RWPE2 (cell line): ENCODE measurements at regions not wholly inside any gene's neighbourhood (a gene's known extent, or its start where the extent isn't known, plus 50 kb on each side); places are given as distances from the start of the nearest gene placed in this dataset.

ENCODE experiments used
- ATAC-seq: fragments of 200-7000 bp; cut with Tn5 transposase; 3 replicates; pipeline ENCODE4 v1.9.1; 2021; ENCODE audit warnings: low read depth
- DNase-seq: peaks from one replicate; pipeline ENCODE4 v3.0.0-alpha.2; 2020; ENCODE audit warnings: low spot score
- H3K27ac ChIP-seq: fragments of 450-650 bp; 2 replicates; pipeline ENCODE4 v1.5.1; 2017; ENCODE audit warnings: mild to moderate bottlenecking; ENCODE audit not compliant: poor library complexity, severe bottlenecking
- H3K27me3 ChIP-seq: fragments of 250-450 bp; sonication (Bioruptor Pico); 2 replicates; pipeline ENCODE4 v1.5.1; 2021; ENCODE audit warnings: mild to moderate bottlenecking, moderate library complexity; ENCODE audit not compliant: insufficient read depth, poor library complexity, severe bottlenecking
- H3K36me3 ChIP-seq: fragments of 250-450 bp; sonication (Bioruptor Pico); 2 replicates; pipeline ENCODE4 v1.5.1; 2020; ENCODE audit warnings: low read depth, mild to moderate bottlenecking, moderate library complexity
- H3K4me1 ChIP-seq: fragments of 250-450 bp; sonication (Bioruptor Pico); 2 replicates; pipeline ENCODE4 v1.5.1; 2021; ENCODE audit warnings: mild to moderate bottlenecking, moderate library complexity; ENCODE audit not compliant: insufficient read depth, poor library complexity, severe bottlenecking
- H3K4me3 ChIP-seq: fragments of 250-450 bp; sonication (Bioruptor Pico); 2 replicates; pipeline ENCODE4 v1.5.1; 2021; ENCODE audit warnings: mild to moderate bottlenecking, moderate library complexity; ENCODE audit not compliant: severe bottlenecking
- H3K9me3 ChIP-seq: fragments of 250-450 bp; sonication (Bioruptor Pico); 2 replicates; pipeline ENCODE4 v1.5.1; 2021; ENCODE audit warnings: mild to moderate bottlenecking, moderate library complexity; ENCODE audit not compliant: severe bottlenecking
- TF ChIP-seq, protein P1 (sequence below): fragments of 450-650 bp; IDR thresholded peaks from one replicate; pipeline ENCODE4 v1.5.1; 2017; ENCODE audit warnings: mild to moderate bottlenecking, moderate library complexity; ENCODE audit not compliant: poor library complexity, severe bottlenecking

- H3K36me3 ChIP-seq: no peaks in the 10 kb centered on the region
- H3K27me3 ChIP-seq: no peaks in the 10 kb centered on the region
- ATAC-seq (no peak), DNase-seq (no peak)
- TF ChIP-seq, protein P1, sequence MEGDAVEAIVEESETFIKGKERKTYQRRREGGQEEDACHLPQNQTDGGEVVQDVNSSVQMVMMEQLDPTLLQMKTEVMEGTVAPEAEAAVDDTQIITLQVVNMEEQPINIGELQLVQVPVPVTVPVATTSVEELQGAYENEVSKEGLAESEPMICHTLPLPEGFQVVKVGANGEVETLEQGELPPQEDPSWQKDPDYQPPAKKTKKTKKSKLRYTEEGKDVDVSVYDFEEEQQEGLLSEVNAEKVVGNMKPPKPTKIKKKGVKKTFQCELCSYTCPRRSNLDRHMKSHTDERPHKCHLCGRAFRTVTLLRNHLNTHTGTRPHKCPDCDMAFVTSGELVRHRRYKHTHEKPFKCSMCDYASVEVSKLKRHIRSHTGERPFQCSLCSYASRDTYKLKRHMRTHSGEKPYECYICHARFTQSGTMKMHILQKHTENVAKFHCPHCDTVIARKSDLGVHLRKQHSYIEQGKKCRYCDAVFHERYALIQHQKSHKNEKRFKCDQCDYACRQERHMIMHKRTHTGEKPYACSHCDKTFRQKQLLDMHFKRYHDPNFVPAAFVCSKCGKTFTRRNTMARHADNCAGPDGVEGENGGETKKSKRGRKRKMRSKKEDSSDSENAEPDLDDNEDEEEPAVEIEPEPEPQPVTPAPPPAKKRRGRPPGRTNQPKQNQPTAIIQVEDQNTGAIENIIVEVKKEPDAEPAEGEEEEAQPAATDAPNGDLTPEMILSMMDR: no peak
- H3K27ac ChIP-seq: no peak overlapping the region
- H3K4me1 ChIP-seq: no peaks in the 10 kb centered on the region
- no peak overlapping the region for H3K4me3 ChIP-seq
- no peaks in the 10 kb centered on the region for H3K9me3 ChIP-seq
Measured at GRCh38 chr12:108394196-108394595, 55.1 kb upstream of the CMKLR1 start.

DNA sequence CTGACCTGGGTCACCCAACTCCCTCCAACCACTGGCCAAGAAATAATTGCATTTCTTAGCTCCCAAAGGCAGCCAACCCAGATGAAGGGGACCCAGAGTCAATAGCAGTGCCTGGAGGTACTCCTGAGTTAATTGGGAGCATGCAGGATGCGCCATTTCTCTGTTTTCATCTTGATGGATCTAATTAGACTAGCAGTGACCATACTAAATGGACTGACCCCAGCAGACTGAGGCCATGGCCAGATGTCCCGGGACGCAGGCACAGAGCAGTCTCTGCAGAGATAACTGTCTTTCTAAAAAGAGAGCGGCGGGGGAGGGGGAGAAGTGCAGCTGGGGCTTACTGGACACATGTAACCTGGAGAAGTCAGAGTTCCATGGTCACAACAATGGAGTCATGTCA lies 53.2 kb upstream of the CMKLR1 start:
- Histone ChIP-seq H3K4me3 (no peak overlapping the region), H3K27me3 (no peaks in the 10 kb centered on the region), H3K9me3 (no peaks in the 10 kb centered on the region), H3K27ac (no peak overlapping the region), H3K4me1 (no peaks in the 10 kb centered on the region), H3K36me3 (no peaks in the 10 kb centered on the region)
- TF ChIP-seq, protein P1: no peak
- ATAC-seq (no peak), DNase-seq (no peak)

DNA sequence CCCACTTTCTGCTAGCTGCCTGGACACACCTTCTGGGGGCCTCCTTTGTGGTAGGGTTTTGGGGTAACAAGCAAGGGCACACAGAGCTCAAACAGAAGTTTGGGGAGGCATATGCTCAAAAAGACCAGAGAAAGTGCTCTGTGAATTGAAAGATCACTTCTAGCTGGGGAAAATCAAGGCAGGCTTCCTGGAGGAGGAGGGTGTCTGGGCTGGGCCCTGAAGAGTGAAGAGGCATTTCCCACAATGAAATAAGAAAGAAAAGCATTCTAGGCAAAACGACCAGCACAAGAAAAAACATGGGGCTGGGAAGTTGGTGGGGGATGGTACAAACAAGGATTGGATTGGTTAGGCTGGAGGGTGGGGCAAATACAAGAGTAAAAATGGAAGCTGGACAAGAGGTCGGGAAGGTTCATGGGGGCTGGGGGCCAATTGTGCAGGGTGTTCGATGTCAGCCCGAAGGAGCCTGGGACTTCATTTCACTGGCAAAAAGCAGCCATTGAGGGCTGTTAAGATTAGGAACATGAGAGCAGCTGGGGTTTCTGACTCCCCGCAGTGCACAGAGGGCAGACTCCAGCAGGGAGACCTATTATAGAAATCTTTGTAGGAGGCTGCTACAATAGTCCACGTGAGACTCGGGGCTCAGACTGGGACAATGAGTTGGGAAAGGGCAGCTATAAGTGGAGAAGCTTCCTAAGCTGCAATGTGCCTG lies 51.5 kb upstream of the CMKLR1 start:
- TF ChIP-seq, protein P1: no peak

GRCh38 chr12:108389544-108389943 lies 50.4 kb upstream of the CMKLR1 start:
- no peak for ATAC-seq
- H3K27me3 ChIP-seq: no peaks in the 10 kb centered on the region
- no peak overlapping the region for H3K27ac ChIP-seq
- H3K4me1 ChIP-seq: no peaks in the 10 kb centered on the region
- H3K9me3 ChIP-seq: no peaks in the 10 kb centered on the region
- no peak overlapping the region for H3K4me3 ChIP-seq
- TF ChIP-seq, protein P1: no peak
- no peaks in the 10 kb centered on the region for H3K36me3 ChIP-seq
- DNase-seq: no peak

More for the DNA sequence above, 51.5 kb upstream of the CMKLR1 start:
- no peak overlapping the region for H3K4me3 ChIP-seq
- no peak for DNase-seq
- H3K4me1 ChIP-seq: no peaks in the 10 kb centered on the region
- H3K36me3 ChIP-seq: no peaks in the 10 kb centered on the region
- no peaks in the 10 kb centered on the region for H3K9me3 ChIP-seq
- H3K27ac ChIP-seq: no peak overlapping the region
- no peaks in the 10 kb centered on the region for H3K27me3 ChIP-seq
- no peak for ATAC-seq
